ENCODE measurements at regions not wholly inside any gene's neighbourhood (a gene's known extent, or its start where the extent isn't known, plus 50 kb on each side); places are given as distances from the start of the nearest gene placed in this dataset.

- Histone ChIP-seq H3K27me3 (ENCODE audit: control insufficient read depth in 4 of 4, insufficient read depth in 4 of 4, low read length in 3 of 4) (no peaks in the 10 kb centered on the region), H3K36me3 (ENCODE audit: control insufficient read depth in 4 of 4, insufficient read depth in 3 of 4, low read depth in 1 of 4, low read length in 3 of 4) (no peaks in the 10 kb centered on the region), H3K27ac (ENCODE audit: low read depth in 1 of 2, low read length in 2 of 2) (peak overlapping the region; percentile 12 to 44), H3K4me1 (ENCODE audit: control insufficient read depth in 4 of 4, insufficient read depth in 4 of 4, low read length in 3 of 4) (peaks cover 19 to 44% (median 34%) of the 10 kb centered on the region in 4 donors), H3K4me3 (ENCODE audit: low read depth in 1 of 3, low read length in 3 of 3) (no peak overlapping the region), H3K9me3 (ENCODE audit: control insufficient read depth in 4 of 4, low read length in 3 of 4) (no peaks in the 10 kb centered on the region), H3K9ac (ENCODE audit: low read depth in 1 of 2, low read length in 2 of 2) (no peak overlapping the region)
- TF ChIP-seq NR2F2 (IDR thresholded peaks at IDR 0.05) (no peak), YY1 (IDR thresholded peaks at IDR 0.05) (no peak), TAF1 (conservative IDR thresholded peaks at IDR 0.05) (no peak), FOXA1 (IDR thresholded peaks at IDR 0.05) (no peak), ZBTB33 (IDR thresholded peaks at IDR 0.05) (no peak), MAX (IDR thresholded peaks at IDR 0.05) (no peak), GABPA (IDR thresholded peaks at IDR 0.05 in 1 of 2, conservative IDR thresholded peaks at IDR 0.05 in 1 of 2) (no peak), EGR1 (IDR thresholded peaks at IDR 0.05; ENCODE audit: low read depth in 2 of 2) (no peak), SP1 (IDR thresholded peaks at IDR 0.05) (no peak), HNF4G (IDR thresholded peaks at IDR 0.05) (no peak), RAD21 (IDR thresholded peaks at IDR 0.05) (no peak), HNF4A (conservative IDR thresholded peaks at IDR 0.05) (no peak), FOXA2 (IDR thresholded peaks at IDR 0.05) (no peak), JUND (IDR thresholded peaks at IDR 0.05) (no peak), CTCF (IDR thresholded peaks at IDR 0.05; ENCODE audit: low read depth, low read length, missing input control) (no peak), REST (IDR thresholded peaks at IDR 0.05) (no peak), RXRA (IDR thresholded peaks at IDR 0.05) (no peak), ATF3 (IDR thresholded peaks at IDR 0.05) (no peak)
- DNase-seq (ENCODE audit: low spot score): no peak
- 77% methylated on average over 11 of the region's 11 CpGs for WGBS
Observed at GRCh38 chr5:173771725-173772383, 116.3 kb upstream of the CPEB4 start.

Measured in liver (tissue), 8 donors.